K562 (cell line): ENCODE measurements at regions not wholly inside any gene's neighbourhood (a gene's known extent, or its start where the extent isn't known, plus 50 kb on each side); places are given as distances from the start of the nearest gene placed in this dataset.

Experiments used
- ATAC-seq: fragments of 200-7000 bp; cut with Tn5 transposase; 3 replicates; pipeline ENCODE4 v1.9.1; 2020; ENCODE audit warnings: moderate library complexity
- BruUV-seq: library from RNA; stranded (reverse); fragments of 400-500 nt; replicated peaks from 2 replicates; lab custom pipeline; 2021; lab: Mats Ljungman, UMichigan
- CTCF ChIA-PET: fragments of 300-600 bp; formaldehyde crosslinking; extraction: SDS; loops from one replicate; lab custom pipeline; 2021; ENCODE audit warnings: low intra/inter-chr PET ratio; lab: Yijun Ruan, JAX
- POLR2A ChIA-PET: fragments of 300-600, 350-650 bp; sonication (Branson Sonifier 250); formaldehyde crosslinking; extraction: SDS; loops from one replicate; lab custom pipeline; 2021; ENCODE audit warnings: antibody characterized with exemption, inconsistent platforms; lab: Yijun Ruan, JAX
- DNase-seq, 4 experiments: peaks; one replicate each; pipeline versions ENCODE4 v3.0.0 to v3.0.0-alpha.2; 2011 to 2018; ENCODE audit warnings: low spot score in 3 of 4, mixed read lengths in 3 of 4; ENCODE audit errors: extremely low read depth in 1 of 4
- FAIRE-seq: peaks from 2 replicates; lab custom pipeline; 2011; peaks lifted over from hg19 to GRCh38; lab: Jason Lieb, UNC
- H2AFZ ChIP-seq: 2 replicates; pipeline ENCODE4 v1.6.0; 2011; ENCODE audit warnings: low read depth, low read length, control low read depth, inconsistent platforms
- H3K27ac ChIP-seq: fragments of 200-600 bp; 3 replicates; pipeline ENCODE4 v1.8.0; 2011; ENCODE audit warnings: low read depth, mild to moderate bottlenecking, control low read depth, inconsistent platforms, low read length, moderate library complexity, mixed read lengths; ENCODE audit errors: extremely low read depth
- H3K27me3 ChIP-seq, 2 experiments: fragments of 300-600 bp in 1 of 2; 2 replicates in 1 of 2; 3 replicates in 1 of 2; pipeline versions ENCODE4 v1.6.0 to v1.8.0; 2011; ENCODE audit warnings: inconsistent platforms in 2 of 2, low read length in 2 of 2, mild to moderate bottlenecking in 1 of 2, mixed read lengths in 1 of 2, moderate library complexity in 1 of 2; ENCODE audit not compliant: control insufficient read depth in 2 of 2, insufficient read depth in 2 of 2
- H3K36me3 ChIP-seq: fragments of 300-600 bp; 3 replicates; pipeline ENCODE4 v1.8.0; 2011; ENCODE audit warnings: mild to moderate bottlenecking, low read length, inconsistent platforms; ENCODE audit not compliant: control insufficient read depth, insufficient read depth
- H3K4me1 ChIP-seq, 2 experiments: fragments of 200-600 bp in 1 of 2; replicated peaks in 1 of 2; 2 replicates in 1 of 2; 3 replicates in 1 of 2; pipeline versions ENCODE4 v1.5.1 to v1.8.0; 2011; ENCODE audit warnings: inconsistent platforms in 2 of 2, low read length in 2 of 2, mild to moderate bottlenecking in 1 of 2, mixed read lengths in 1 of 2, moderate library complexity in 1 of 2; ENCODE audit not compliant: control insufficient read depth in 2 of 2, insufficient read depth in 2 of 2
- H3K4me2 ChIP-seq: 2 replicates; pipeline ENCODE4 v1.6.1; 2011; ENCODE audit warnings: low read length, control low read depth, inconsistent platforms, mixed read lengths; ENCODE audit not compliant: insufficient read depth
- H3K4me3 ChIP-seq: fragments of 200-600 bp; sonication (generic), shearing (Covaris generic); 2 replicates; pipeline ENCODE4 v1.5.1; 2016; ENCODE audit warnings: control low read depth, inconsistent platforms
- H3K79me2 ChIP-seq: fragments of 200-600 bp; 3 replicates; pipeline ENCODE4 v1.8.0; 2011; ENCODE audit warnings: low read length, inconsistent platforms; ENCODE audit not compliant: control insufficient read depth, insufficient read depth
- H3K9ac ChIP-seq, 2 experiments: 2 replicates each; pipeline versions ENCODE4 v1.6.0 to v1.6.1; 2011; ENCODE audit warnings: low read depth in 2 of 2, low read length in 2 of 2, control low read depth in 1 of 2, inconsistent platforms in 1 of 2, mild to moderate bottlenecking in 1 of 2, mixed read lengths in 1 of 2; ENCODE audit not compliant: insufficient read depth in 1 of 2
- H3K9me1 ChIP-seq: one replicate; pipeline ENCODE4 v1.6.0; 2011; ENCODE audit warnings: inconsistent platforms, mild to moderate bottlenecking, low read length, moderate library complexity; ENCODE audit not compliant: control insufficient read depth, insufficient read depth
- H3K9me3 ChIP-seq: replicated peaks from 2 replicates; pipeline ENCODE4 v1.5.1; 2011; ENCODE audit warnings: low read depth, low read length, inconsistent platforms; ENCODE audit not compliant: control insufficient read depth, insufficient read depth
- H4K20me1 ChIP-seq: replicated peaks from 2 replicates; pipeline ENCODE4 v1.6.1; 2011; ENCODE audit warnings: low read length, inconsistent platforms, mixed read lengths; ENCODE audit not compliant: control insufficient read depth, insufficient read depth
- AFF1 ChIP-seq, 2 experiments: fragments of 450-650 bp; IDR thresholded peaks; 2 replicates each; pipeline ENCODE4 v1.6.1; 2018; ENCODE audit warnings: mild to moderate bottlenecking in 2 of 2, low read depth in 1 of 2; ENCODE audit not compliant: partially characterized antibody in 2 of 2
- DDX20 ChIP-seq: fragments of 450-650 bp; IDR thresholded peaks from 2 replicates; pipeline ENCODE4 v1.6.1; 2016; ENCODE audit warnings: missing genetic modification characterization, low read depth, mild to moderate bottlenecking, missing compliant biosample characterization, moderate library complexity
- FOXA1 ChIP-seq: fragments of 450-650 bp; IDR thresholded peaks from 2 replicates; pipeline ENCODE4 v1.6.1; 2016; ENCODE audit warnings: mild to moderate bottlenecking, borderline replicate concordance
- HLTF ChIP-seq: fragments of 450-650 bp; IDR thresholded peaks from 2 replicates; pipeline ENCODE4 v1.6.1; 2016
- MBD1 ChIP-seq: fragments of 250-450 bp; sonication (Bioruptor Pico); IDR thresholded peaks from 2 replicates; pipeline ENCODE4 v1.8.0; 2022; ENCODE audit warnings: inconsistent platforms
- MYNN ChIP-seq, 2 experiments: sonication (generic); formaldehyde crosslinking in 1 of 2; IDR thresholded peaks; 2 replicates each; pipeline versions ENCODE4 v1.5.0 to v1.6.1; 2016 to 2020; ENCODE audit warnings: antibody characterized with exemption in 1 of 2, missing genetic modification reagents in 1 of 2
- STAG1 ChIP-seq: sonication (generic); formaldehyde crosslinking; IDR thresholded peaks from 2 replicates; pipeline ENCODE4 v1.5.0; 2020; ENCODE audit warnings: missing genetic modification reagents, borderline replicate concordance
- THRA ChIP-seq: fragments of 450-650 bp; IDR thresholded peaks from 2 replicates; pipeline ENCODE4 v1.6.1; 2017; ENCODE audit warnings: mild to moderate bottlenecking, moderate library complexity
- ZBTB33 ChIP-seq: sonication (generic); formaldehyde crosslinking; IDR thresholded peaks from 2 replicates; pipeline ENCODE4 v1.8.1; 2023; ENCODE audit warnings: mild to moderate bottlenecking, missing genetic modification reagents
- ZFP36 ChIP-seq: fragments of 150-350 bp; IDR thresholded peaks from 2 replicates; pipeline ENCODE4 v1.6.1; 2018; ENCODE audit warnings: low read length, low read depth; ENCODE audit not compliant: partially characterized antibody
- ZNF282 ChIP-seq: sonication (generic); formaldehyde crosslinking; IDR thresholded peaks from 2 replicates; pipeline ENCODE4 v1.8.1; 2023; ENCODE audit warnings: missing genetic modification reagents
- WGBS: fragments of 100-300 bp; shearing (Covaris generic); methylation state at CpG from one replicate; pipeline ENCODE4 v1.1.6; 2016; ENCODE audit warnings: low coverage, mixed read lengths; ENCODE audit not compliant: insufficient coverage; ENCODE audit errors: missing lambda C conversion rate; 5-methylcytosine and 5-hydroxymethylcytosine counted together
- in situ Hi-C: fragments of 300-500 bp; cut with MboI; formaldehyde crosslinking; loops from 4 replicates; pipeline ENCODE4 v1.15.0; 2018; ENCODE audit warnings: inconsistent platforms, mixed read lengths
- intact Hi-C: fragments of 100-400 bp; cut with micrococcal nuclease; formaldehyde crosslinking; loops from 2 replicates; pipeline ENCODE4 v1.14.2; 2022

- TF ChIP-seq AFF1 (IDR thresholded peaks at IDR 0.05; ENCODE audit: low read depth in 1 of 2, partially characterized antibody in 2 of 2) (no peak), FOXA1 (no peak), DDX20 (tag) (no peak), THRA (no peak), HLTF (no peak)
Observed at GRCh38 chr14:86838363-86838762, 1154.6 kb downstream of the GALC start (continued).

GRCh38 chr14:86826661-86827060 lies 1166.3 kb downstream of the GALC start:
- no peak for DNase-seq
- Histone ChIP-seq H4K20me1 (no peaks in the 10 kb centered on the region), H2AFZ (no peak overlapping the region), H3K4me3 (no peak overlapping the region), H3K36me3 (no peaks in the 10 kb centered on the region), H3K9me1 (no peaks in the 10 kb centered on the region), H3K9ac (no peak overlapping the region), H3K4me1 (no peaks in the 10 kb centered on the region), H3K4me2 (no peak overlapping the region), H3K27ac (no peak overlapping the region), H3K79me2 (no peaks in the 10 kb centered on the region), H3K9me3 (no peaks in the 10 kb centered on the region), H3K27me3 (no peaks in the 10 kb centered on the region)
- WGBS: 0% methylated on average over 1 of the region's 1 CpG
- BruUV-seq: no TSS peak
- no peak for FAIRE-seq
- ChIA-PET POLR2A (no interaction called here), CTCF (no interaction called here)
- intact Hi-C loops (no loop called here), in situ Hi-C loops (no loop called here)
- no peak for ATAC-seq
- TF ChIP-seq STAG1 (no peak), ZBTB33 (CRISPR knock-in tag) (no peak), ZFP36 (no peak), ZNF282 (no peak), MYNN (IDR thresholded peaks at IDR 0.05) (no peak), MYNN (CRISPR knock-in tag; IDR thresholded peaks at IDR 0.05) (no peak), MBD1 (CRISPR knock-in tag) (no peak)
